WTC11 (cell line): ENCODE measurements at regions not wholly inside any gene's neighbourhood (a gene's known extent, or its start where the extent isn't known, plus 50 kb on each side); places are given as distances from the start of the nearest gene placed in this dataset.

Source experiments
- ELF4 ChIP-seq: sonication (generic); formaldehyde crosslinking; IDR thresholded peaks from 2 replicates; pipeline ENCODE4 v1.8.1; 2022; ENCODE audit warnings: low read depth, mild to moderate bottlenecking, moderate library complexity, missing genetic modification reagents
- ETV6 ChIP-seq: sonication (generic); formaldehyde crosslinking; IDR thresholded peaks from 2 replicates; pipeline ENCODE4 v1.8.1; 2022; ENCODE audit warnings: mild to moderate bottlenecking, missing genetic modification reagents
- SP1 ChIP-seq: sonication (generic); formaldehyde crosslinking; conservative IDR thresholded peaks from 2 replicates; pipeline ENCODE4 v1.8.1; 2022; ENCODE audit warnings: missing genetic modification reagents
- TF ChIP-seq, protein P1 (sequence below): fragments of 200-600 bp; IDR thresholded peaks from 2 replicates; pipeline ENCODE4 v1.8.0; 2022; ENCODE audit warnings: antibody characterized with exemption
- TF ChIP-seq, protein P2 (sequence below): sonication (generic); formaldehyde crosslinking; IDR thresholded peaks from 2 replicates; pipeline ENCODE4 v1.8.0; 2023; ENCODE audit warnings: missing genetic modification reagents
- TF ChIP-seq, protein P3 (sequence below): sonication (generic); formaldehyde crosslinking; IDR thresholded peaks from 2 replicates; pipeline ENCODE4 v1.8.1; 2022; ENCODE audit warnings: mild to moderate bottlenecking, missing genetic modification reagents, moderate library complexity, borderline replicate concordance
- TF ChIP-seq, protein P4 (sequence below): sonication (generic); formaldehyde crosslinking; IDR thresholded peaks from 2 replicates; pipeline ENCODE4 v1.8.1; 2023; ENCODE audit warnings: mild to moderate bottlenecking, missing genetic modification reagents
- TF ChIP-seq, protein P5 (sequence below): sonication (generic); formaldehyde crosslinking; IDR thresholded peaks from 2 replicates; pipeline ENCODE4 v1.8.1; 2023; ENCODE audit warnings: mild to moderate bottlenecking, missing genetic modification reagents, moderate library complexity

DNA sequence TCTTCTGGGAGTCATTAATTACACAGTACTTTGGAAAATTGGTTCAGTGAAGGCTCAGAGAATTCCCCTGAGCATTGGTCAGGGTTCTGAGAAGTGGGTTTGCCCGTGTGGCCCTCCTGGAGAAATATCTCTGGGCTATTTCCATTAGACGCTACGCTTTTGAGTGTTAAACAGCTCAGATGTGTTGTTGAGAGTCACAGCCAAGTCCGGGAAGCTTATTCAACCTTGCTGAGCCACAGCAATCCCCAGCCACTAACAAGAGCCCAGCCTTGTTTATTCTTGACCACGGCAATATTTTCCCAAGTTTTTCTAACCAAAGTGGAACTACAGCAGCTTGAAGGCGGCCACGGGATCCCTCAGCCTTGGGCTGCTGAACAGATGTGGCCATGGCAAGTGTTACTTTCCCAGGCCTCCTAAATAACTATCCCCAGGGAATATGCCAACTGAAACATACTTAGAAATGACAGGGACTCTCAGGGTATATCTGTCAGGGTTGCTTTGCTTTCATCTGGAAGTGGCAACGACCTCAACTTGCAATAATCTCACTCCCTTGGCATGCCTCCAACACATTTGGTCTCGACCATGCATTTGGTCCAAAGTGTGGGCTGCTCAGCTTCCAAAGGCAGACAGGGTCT is 214.7 kb downstream of the EMX2 start:
- TF ChIP-seq, protein P1, sequence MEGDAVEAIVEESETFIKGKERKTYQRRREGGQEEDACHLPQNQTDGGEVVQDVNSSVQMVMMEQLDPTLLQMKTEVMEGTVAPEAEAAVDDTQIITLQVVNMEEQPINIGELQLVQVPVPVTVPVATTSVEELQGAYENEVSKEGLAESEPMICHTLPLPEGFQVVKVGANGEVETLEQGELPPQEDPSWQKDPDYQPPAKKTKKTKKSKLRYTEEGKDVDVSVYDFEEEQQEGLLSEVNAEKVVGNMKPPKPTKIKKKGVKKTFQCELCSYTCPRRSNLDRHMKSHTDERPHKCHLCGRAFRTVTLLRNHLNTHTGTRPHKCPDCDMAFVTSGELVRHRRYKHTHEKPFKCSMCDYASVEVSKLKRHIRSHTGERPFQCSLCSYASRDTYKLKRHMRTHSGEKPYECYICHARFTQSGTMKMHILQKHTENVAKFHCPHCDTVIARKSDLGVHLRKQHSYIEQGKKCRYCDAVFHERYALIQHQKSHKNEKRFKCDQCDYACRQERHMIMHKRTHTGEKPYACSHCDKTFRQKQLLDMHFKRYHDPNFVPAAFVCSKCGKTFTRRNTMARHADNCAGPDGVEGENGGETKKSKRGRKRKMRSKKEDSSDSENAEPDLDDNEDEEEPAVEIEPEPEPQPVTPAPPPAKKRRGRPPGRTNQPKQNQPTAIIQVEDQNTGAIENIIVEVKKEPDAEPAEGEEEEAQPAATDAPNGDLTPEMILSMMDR: no peak
- TF ChIP-seq, protein P2, sequence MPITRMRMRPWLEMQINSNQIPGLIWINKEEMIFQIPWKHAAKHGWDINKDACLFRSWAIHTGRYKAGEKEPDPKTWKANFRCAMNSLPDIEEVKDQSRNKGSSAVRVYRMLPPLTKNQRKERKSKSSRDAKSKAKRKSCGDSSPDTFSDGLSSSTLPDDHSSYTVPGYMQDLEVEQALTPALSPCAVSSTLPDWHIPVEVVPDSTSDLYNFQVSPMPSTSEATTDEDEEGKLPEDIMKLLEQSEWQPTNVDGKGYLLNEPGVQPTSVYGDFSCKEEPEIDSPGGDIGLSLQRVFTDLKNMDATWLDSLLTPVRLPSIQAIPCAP: no peak
- TF ChIP-seq, protein P3, sequence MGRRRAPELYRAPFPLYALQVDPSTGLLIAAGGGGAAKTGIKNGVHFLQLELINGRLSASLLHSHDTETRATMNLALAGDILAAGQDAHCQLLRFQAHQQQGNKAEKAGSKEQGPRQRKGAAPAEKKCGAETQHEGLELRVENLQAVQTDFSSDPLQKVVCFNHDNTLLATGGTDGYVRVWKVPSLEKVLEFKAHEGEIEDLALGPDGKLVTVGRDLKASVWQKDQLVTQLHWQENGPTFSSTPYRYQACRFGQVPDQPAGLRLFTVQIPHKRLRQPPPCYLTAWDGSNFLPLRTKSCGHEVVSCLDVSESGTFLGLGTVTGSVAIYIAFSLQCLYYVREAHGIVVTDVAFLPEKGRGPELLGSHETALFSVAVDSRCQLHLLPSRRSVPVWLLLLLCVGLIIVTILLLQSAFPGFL: no peak
- no peak for TF ChIP-seq ETV6 (CRISPR knock-in tag)
- TF ChIP-seq, protein P4, sequence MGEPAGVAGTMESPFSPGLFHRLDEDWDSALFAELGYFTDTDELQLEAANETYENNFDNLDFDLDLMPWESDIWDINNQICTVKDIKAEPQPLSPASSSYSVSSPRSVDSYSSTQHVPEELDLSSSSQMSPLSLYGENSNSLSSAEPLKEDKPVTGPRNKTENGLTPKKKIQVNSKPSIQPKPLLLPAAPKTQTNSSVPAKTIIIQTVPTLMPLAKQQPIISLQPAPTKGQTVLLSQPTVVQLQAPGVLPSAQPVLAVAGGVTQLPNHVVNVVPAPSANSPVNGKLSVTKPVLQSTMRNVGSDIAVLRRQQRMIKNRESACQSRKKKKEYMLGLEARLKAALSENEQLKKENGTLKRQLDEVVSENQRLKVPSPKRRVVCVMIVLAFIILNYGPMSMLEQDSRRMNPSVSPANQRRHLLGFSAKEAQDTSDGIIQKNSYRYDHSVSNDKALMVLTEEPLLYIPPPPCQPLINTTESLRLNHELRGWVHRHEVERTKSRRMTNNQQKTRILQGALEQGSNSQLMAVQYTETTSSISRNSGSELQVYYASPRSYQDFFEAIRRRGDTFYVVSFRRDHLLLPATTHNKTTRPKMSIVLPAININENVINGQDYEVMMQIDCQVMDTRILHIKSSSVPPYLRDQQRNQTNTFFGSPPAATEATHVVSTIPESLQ: no peak
- TF ChIP-seq SP1 (CRISPR knock-in tag): no peak
- TF ChIP-seq, protein P5, sequence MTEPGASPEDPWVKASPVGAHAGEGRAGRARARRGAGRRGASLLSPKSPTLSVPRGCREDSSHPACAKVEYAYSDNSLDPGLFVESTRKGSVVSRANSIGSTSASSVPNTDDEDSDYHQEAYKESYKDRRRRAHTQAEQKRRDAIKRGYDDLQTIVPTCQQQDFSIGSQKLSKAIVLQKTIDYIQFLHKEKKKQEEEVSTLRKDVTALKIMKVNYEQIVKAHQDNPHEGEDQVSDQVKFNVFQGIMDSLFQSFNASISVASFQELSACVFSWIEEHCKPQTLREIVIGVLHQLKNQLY (CRISPR knock-in tag): no peak
- no peak for TF ChIP-seq ELF4 (CRISPR knock-in tag)
